ENCODE measurements at regions not wholly inside any gene's neighbourhood (a gene's known extent, or its start where the extent isn't known, plus 50 kb on each side); places are given as distances from the start of the nearest gene placed in this dataset.

GRCh38 chr12:86735072-86735471 is 478.9 kb upstream of the MGAT4C start:
- no peak overlapping the region for H3K4me2 ChIP-seq (ENCODE audit: low read length)
- H2AFZ ChIP-seq (ENCODE audit: low read length), result no peak overlapping the region
- H3K27me3 ChIP-seq (ENCODE audit: insufficient read depth, low read length), result no peaks in the 10 kb centered on the region
- no peaks in the 10 kb centered on the region for H4K20me1 ChIP-seq (ENCODE audit: insufficient read depth, low read length)
- no peaks in the 10 kb centered on the region for H3F3A ChIP-seq (ENCODE audit: insufficient read depth, low read length)
- no peaks in the 10 kb centered on the region for H3K4me1 ChIP-seq (ENCODE audit: insufficient read depth, low read length, severe bottlenecking)
- H3K27ac ChIP-seq (ENCODE audit: low read depth, low read length, poor library complexity, severe bottlenecking), result no peak overlapping the region
- H3K4me3 ChIP-seq (ENCODE audit: low read depth, low read length, poor library complexity, severe bottlenecking), result no peak overlapping the region
- no peaks in the 10 kb centered on the region for H3K9me2 ChIP-seq (ENCODE audit: low read depth, low read length)
- H3K9me3 ChIP-seq (ENCODE audit: low read length), result no peaks in the 10 kb centered on the region
- no peaks in the 10 kb centered on the region for H3K79me2 ChIP-seq (ENCODE audit: insufficient read depth, low read length)
- TF ChIP-seq CTCF (IDR thresholded peaks at IDR 0.05; ENCODE audit: low read length) (no peak), EZH2 (IDR thresholded peaks at IDR 0.05; ENCODE audit: borderline replicate concordance, low read length) (no peak)
- H3K9ac ChIP-seq (ENCODE audit: low read length), result no peak overlapping the region
- H3K36me3 ChIP-seq (ENCODE audit: insufficient read depth, low read length), result no peaks in the 10 kb centered on the region

GRCh38 chr12:86730233-86730632 is 474.0 kb upstream of the MGAT4C start:
- TF ChIP-seq CTCF (IDR thresholded peaks at IDR 0.05; ENCODE audit: low read length), result no peak
- no peak for TF ChIP-seq EZH2 (IDR thresholded peaks at IDR 0.05; ENCODE audit: borderline replicate concordance, low read length)
- Histone ChIP-seq H3K27ac (ENCODE audit: low read depth, low read length, poor library complexity, severe bottlenecking) (no peak overlapping the region), H2AFZ (ENCODE audit: low read length) (no peak overlapping the region), H4K20me1 (ENCODE audit: insufficient read depth, low read length) (no peaks in the 10 kb centered on the region), H3K4me1 (ENCODE audit: insufficient read depth, low read length, severe bottlenecking) (no peaks in the 10 kb centered on the region), H3F3A (ENCODE audit: insufficient read depth, low read length) (no peaks in the 10 kb centered on the region), H3K79me2 (ENCODE audit: insufficient read depth, low read length) (no peaks in the 10 kb centered on the region), H3K9me3 (ENCODE audit: low read length) (no peaks in the 10 kb centered on the region), H3K27me3 (ENCODE audit: insufficient read depth, low read length) (no peaks in the 10 kb centered on the region), H3K4me3 (ENCODE audit: low read depth, low read length, poor library complexity, severe bottlenecking) (no peak overlapping the region), H3K4me2 (ENCODE audit: low read length) (no peak overlapping the region), H3K9ac (ENCODE audit: low read length) (no peak overlapping the region), H3K9me2 (ENCODE audit: low read depth, low read length) (no peaks in the 10 kb centered on the region), H3K36me3 (ENCODE audit: insufficient read depth, low read length) (no peaks in the 10 kb centered on the region)

- no peaks in the 10 kb centered on the region for H4K20me1 ChIP-seq (ENCODE audit: insufficient read depth, low read length)
- no peak overlapping the region for H3K27ac ChIP-seq (ENCODE audit: low read depth, low read length, poor library complexity, severe bottlenecking)
- H3K9me3 ChIP-seq (ENCODE audit: low read length), result no peaks in the 10 kb centered on the region
- no peaks in the 10 kb centered on the region for H3K36me3 ChIP-seq (ENCODE audit: insufficient read depth, low read length)
- TF ChIP-seq EZH2 (IDR thresholded peaks at IDR 0.05; ENCODE audit: borderline replicate concordance, low read length) (no peak), CTCF (IDR thresholded peaks at IDR 0.05; ENCODE audit: low read length) (no peak)
- no peaks in the 10 kb centered on the region for H3K4me1 ChIP-seq (ENCODE audit: insufficient read depth, low read length, severe bottlenecking)
- no peak overlapping the region for H2AFZ ChIP-seq (ENCODE audit: low read length)
- H3K9ac ChIP-seq (ENCODE audit: low read length), result no peak overlapping the region
- no peaks in the 10 kb centered on the region for H3F3A ChIP-seq (ENCODE audit: insufficient read depth, low read length)
- no peaks in the 10 kb centered on the region for H3K9me2 ChIP-seq (ENCODE audit: low read depth, low read length)
- H3K4me2 ChIP-seq (ENCODE audit: low read length), result no peak overlapping the region
- no peak overlapping the region for H3K4me3 ChIP-seq (ENCODE audit: low read depth, low read length, poor library complexity, severe bottlenecking)
- H3K79me2 ChIP-seq (ENCODE audit: insufficient read depth, low read length), result no peaks in the 10 kb centered on the region
- no peaks in the 10 kb centered on the region for H3K27me3 ChIP-seq (ENCODE audit: insufficient read depth, low read length)
Measured at GRCh38 chr12:86729739-86730138, 473.5 kb upstream of the MGAT4C start.

All from OCI-LY1 (cell line).